DOHH2 (cell line): ENCODE measurements at regions not wholly inside any gene's neighbourhood (a gene's known extent, or its start where the extent isn't known, plus 50 kb on each side); places are given as distances from the start of the nearest gene placed in this dataset.

ENCODE experiments used
- EZH2phosphoT487 ChIP-seq: fragments of 200-600 bp; sonication (generic); IDR thresholded peaks from 2 replicates; pipeline ENCODE4 v1.6.1; 2017; ENCODE audit warnings: borderline replicate concordance, mild to moderate bottlenecking, antibody characterized with exemption, low read length, moderate library complexity, mixed read lengths
- TF ChIP-seq, protein P1 (sequence below): fragments of 200-600 bp; sonication (generic); IDR thresholded peaks from one replicate; pipeline ENCODE4 v1.5.1; 2014; ENCODE audit warnings: antibody characterized with exemption, mild to moderate bottlenecking, low read depth, low read length; ENCODE audit not compliant: poor library complexity, severe bottlenecking

DNA sequence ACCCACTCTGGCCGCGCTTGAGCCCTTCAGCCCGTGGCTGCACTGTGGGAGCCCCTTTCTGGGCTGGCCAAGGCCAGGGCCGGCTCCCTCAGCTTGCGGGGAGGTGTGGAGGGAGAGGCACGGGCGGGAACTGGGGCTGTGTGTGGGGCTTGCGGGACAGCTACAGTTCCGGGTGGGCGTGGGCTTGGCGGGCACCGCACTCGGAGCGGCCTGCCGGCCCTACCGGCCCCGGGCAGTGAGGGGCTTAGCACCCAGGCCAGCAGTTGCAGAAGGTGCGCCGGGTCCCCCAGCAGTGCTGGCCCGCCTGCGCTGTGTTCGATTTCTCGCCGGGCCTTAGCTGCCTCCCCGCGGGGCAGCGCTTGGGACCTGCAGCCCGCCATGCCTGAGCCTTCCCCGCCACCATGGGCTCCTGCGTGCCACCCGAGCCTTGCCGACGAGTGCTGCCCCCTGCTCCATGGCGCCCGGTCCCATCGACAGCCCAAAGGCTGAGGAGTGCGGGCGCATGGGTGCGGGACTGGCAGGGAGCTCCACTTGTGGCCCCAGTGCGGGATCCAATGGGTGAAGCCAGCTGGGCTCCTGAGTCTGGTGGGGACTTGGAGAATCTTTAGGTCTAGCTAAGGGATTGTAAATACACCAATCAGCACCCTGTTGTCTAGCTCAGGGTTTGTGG, 173.7 kb upstream of the FIGN start:
- TF ChIP-seq, protein P1, sequence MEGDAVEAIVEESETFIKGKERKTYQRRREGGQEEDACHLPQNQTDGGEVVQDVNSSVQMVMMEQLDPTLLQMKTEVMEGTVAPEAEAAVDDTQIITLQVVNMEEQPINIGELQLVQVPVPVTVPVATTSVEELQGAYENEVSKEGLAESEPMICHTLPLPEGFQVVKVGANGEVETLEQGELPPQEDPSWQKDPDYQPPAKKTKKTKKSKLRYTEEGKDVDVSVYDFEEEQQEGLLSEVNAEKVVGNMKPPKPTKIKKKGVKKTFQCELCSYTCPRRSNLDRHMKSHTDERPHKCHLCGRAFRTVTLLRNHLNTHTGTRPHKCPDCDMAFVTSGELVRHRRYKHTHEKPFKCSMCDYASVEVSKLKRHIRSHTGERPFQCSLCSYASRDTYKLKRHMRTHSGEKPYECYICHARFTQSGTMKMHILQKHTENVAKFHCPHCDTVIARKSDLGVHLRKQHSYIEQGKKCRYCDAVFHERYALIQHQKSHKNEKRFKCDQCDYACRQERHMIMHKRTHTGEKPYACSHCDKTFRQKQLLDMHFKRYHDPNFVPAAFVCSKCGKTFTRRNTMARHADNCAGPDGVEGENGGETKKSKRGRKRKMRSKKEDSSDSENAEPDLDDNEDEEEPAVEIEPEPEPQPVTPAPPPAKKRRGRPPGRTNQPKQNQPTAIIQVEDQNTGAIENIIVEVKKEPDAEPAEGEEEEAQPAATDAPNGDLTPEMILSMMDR: no peak
- TF ChIP-seq EZH2phosphoT487: no peak
